Brain pericyte (primary cell): ENCODE measurements at regions not wholly inside any gene's neighbourhood (a gene's known extent, or its start where the extent isn't known, plus 50 kb on each side); places are given as distances from the start of the nearest gene placed in this dataset.

ENCODE experiments used
- DNase-seq: peaks from one replicate; pipeline ENCODE4 v3.0.0-alpha.2; 2012; ENCODE audit warnings: low read depth, low spot score

GRCh38 chr20:23231561-23232218, 118.9 kb upstream of the NXT1 start:
- DNase-seq = no peak

- no peak for DNase-seq
These were observed 119.7 kb upstream of the NXT1 start for GRCh38 chr20:23230766-23231385.

GRCh38 chr20:23229989-23230388, 120.6 kb upstream of the NXT1 start:
- DNase-seq = no peak

GRCh38 chr20:23228912-23229311, 121.7 kb upstream of the NXT1 start:
- DNase-seq = peak; percentile 75

- DNase-seq = no peak
These were observed 122.6 kb upstream of the NXT1 start for GRCh38 chr20:23227976-23228375.

GRCh38 chr20:23227274-23227673, 123.3 kb upstream of the NXT1 start:
- DNase-seq = no peak

GRCh38 chr20:23226612-23227265, 123.9 kb upstream of the NXT1 start:
- no peak for DNase-seq

GRCh38 chr20:23225407-23226060, 125.1 kb upstream of the NXT1 start:
- no peak for DNase-seq

DNA sequence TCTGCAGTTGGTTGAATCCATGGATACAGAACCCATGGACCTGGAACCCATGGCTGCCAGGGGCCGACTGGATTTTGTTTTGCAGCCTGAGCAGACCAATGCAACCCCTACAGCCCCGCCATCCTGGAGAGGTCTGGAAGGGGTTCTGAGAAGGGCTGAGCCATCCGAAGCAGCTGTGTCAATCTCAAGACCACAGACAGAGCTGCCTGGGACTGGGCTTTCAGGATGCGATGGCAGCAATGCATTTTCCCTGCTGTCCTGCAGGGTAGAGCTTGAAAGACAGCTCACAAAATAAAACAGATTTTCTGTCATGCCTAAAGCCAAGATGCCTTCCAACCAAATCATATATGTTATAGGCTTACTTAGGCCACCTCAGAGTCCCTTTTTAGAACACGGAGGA, 125.8 kb upstream of the NXT1 start:
- DNase-seq = no peak

- DNase-seq = no peak
These were observed 126.5 kb upstream of the NXT1 start for GRCh38 chr20:23223908-23224580.

DNA sequence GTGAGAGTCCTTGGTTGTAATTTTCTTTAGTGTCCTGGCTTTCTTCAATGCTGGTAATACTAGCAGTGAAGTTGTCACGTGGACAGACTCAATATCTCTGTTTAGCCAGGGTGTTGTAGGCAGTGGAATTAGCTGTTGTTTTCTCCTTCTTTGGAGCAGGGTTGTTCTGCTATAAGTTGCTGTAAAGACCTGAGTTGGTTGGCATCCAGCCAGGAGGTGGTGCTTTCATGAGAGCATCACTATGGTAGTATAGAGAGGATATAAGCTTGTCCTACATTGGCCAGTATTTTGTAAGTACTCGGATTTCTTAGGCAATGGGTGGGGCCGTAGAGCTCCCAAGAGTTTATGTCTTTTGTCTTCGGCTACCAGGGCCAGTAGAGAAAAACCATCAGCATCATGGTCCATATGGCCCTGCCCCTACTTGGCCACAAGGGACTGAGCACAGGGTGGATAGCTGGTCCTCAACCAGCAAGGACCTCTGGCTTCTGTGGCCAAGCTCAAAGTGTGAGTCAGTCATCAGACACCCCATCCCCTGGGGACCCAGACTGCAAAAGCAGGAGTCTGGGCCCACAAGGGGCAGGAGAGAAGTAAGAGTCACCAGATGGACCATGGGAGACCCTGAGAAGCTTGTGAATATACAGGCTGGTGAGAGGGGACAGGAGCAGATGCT, 127.9 kb upstream of the NXT1 start:
- DNase-seq = no peak

DNA sequence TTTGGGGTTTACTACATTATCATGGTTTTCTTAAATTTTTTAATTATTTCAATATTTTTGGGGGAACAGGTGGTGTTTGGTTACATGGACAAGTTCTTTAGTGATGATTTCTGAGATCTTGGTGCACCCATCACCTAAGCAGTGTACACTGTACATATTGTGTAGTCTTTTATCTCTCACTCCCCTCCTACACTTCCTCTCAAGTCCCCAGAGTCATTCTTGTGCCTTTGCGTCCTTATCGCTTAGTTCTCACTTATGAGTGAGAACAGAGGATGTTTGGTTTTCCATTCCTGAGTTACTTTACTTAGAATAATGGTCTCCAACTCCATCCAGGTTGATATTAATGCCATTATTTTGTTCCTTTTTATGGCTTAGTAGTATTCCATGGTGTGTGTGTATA, 130.9 kb upstream of the CD93 start:
- no peak for DNase-seq

- DNase-seq = no peak
These were observed 129.3 kb upstream of the CD93 start for GRCh38 chr20:23215344-23215995.

DNA sequence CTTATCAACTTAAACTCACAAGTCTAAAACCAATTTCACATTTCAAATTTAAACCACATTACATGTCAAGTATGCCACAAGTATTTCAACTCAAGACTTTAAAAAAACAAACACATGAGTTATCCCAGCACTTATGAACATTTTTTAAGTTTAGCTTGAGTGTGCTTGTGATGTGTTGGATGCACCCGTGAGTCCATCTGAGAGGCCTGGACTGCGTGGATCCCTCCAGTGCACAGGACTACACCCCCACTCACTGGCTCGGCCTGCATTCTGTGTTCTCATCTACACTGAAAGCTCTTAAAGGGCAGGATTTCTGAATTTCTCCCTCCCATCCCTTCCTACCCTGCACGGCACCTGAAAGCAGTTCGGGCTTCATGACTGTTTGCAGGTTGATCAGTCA, 128.8 kb upstream of the CD93 start:
- no peak for DNase-seq

DNA sequence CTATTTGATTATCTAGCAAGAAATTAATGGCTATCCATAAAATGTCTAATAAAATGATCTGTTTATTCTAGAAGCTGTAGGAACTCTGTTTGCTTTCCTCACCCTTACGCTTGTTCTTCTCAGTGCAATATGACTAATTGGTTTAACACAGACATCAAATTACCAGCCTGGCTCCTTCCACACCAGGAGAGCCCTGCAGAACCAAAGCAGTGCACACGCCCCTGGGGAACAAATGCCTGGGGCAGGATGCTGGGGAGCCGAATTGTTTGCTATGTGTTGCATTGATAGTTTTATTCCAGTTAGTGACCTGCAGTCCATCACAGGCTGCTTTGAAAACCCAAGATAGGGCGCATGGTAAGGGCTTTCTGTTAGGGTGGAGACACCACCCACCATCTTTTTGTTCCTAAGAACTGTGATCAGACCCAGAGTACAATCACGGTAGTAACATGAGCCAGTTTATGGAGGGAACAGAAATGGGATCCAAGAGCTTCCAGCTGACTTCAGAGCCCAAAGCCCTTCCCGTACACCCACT, 126.4 kb upstream of the CD93 start:
- no peak for DNase-seq

DNA sequence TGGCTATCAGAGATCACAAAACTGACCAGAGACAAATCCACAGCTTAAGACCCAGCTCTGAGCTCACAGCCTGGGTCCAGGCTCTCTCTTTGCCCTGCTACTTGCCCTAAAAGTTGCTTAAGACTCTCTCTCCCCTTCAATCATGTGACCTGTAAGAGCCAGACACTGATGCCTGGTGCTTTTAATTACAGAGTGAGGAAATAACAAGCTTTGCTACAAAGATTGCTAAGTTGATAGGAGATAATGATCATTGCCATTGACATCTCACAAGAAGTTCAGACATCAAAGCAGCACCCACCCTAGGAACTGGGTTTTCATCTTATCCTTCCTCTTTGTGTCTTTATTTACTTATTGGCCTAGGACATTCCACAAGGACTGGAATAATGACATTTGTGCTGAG, 125.9 kb upstream of the CD93 start:
- no peak for DNase-seq

DNA sequence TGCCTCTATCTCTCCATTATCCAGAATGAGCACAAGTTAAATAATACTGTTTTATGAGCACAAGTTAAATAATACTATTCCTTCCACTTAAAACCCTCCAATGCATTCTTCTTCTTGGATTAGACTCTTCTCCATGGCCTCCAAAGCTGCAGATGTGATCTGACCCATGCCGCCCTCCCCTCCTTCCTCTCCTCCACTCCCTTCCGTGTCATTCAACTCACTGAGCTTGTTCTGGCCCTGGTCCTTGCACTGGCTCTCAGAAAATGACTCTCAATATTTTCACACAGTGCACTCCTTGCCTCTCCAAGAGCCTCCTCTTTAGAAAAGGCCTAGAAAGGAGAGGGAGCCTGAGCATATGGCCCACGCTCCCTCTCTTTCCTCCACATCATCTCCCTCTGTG, 125.0 kb upstream of the CD93 start:
- DNase-seq = no peak

GRCh38 chr20:23207826-23208540, 121.9 kb upstream of the CD93 start:
- no peak for DNase-seq

DNA sequence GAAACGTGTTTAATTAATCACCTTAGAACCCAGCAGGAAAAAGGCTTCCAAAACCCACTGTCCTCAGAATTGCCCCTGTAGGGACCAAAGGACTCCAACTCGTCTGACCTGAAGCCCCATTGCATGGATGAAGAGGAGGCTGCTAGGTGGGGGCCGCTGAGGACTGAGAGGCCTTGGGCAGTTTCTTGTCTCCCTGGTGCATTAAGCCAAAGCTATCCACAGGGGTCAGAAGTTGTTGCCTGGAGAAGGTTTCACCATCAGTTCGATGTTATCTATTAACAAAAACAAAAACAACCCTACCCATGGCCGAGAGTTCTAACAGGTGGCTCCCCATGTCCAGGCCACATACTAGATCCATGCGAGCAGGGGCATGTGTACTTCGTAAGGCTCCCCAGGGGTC, 120.9 kb upstream of the CD93 start:
- DNase-seq = no peak

GRCh38 chr20:23206061-23206460, 119.9 kb upstream of the CD93 start:
- no peak for DNase-seq
